ENCODE measurements at regions not wholly inside any gene's neighbourhood (a gene's known extent, or its start where the extent isn't known, plus 50 kb on each side); places are given as distances from the start of the nearest gene placed in this dataset.
A peak's percentile ranks its signal among the peaks of the same experiment; 100 is the strongest.
"Not testable (repeated sequence)": the region's sequence is repeated elsewhere in the genome, so short reads cannot be mapped to it uniquely, and the experiment has no call there.

DNA sequence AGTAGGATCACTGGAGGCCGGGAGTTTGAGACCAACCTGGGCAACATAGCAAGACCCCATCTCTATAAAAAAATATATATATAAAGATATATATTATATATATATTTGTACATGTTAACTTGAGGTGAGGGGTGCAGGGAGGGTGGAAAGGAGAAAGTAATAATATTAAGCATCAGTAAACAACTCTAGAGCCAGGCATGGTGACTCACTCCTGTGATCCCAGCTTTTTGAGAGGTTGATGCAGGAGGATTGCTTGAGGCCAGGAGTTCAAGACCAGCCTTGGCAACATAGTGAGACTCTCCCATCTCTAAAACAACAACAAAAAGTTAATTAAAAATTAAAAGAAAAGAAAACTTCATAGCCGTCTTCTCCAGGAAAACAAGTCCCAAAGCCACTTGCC lies 61.7 kb upstream of the SMURF2 start:
- no peak for DNase-seq

- DNase-seq: not testable (repeated sequence)
These were observed 59.4 kb upstream of the SMURF2 start for GRCh38 chr17:64721556-64721955.

- not testable (repeated sequence) for DNase-seq
These were observed 58.1 kb upstream of the SMURF2 start for GRCh38 chr17:64720253-64720652.

- DNase-seq: not testable (repeated sequence)
These were observed 57.4 kb upstream of the SMURF2 start for GRCh38 chr17:64719517-64719916.

GRCh38 chr17:64718816-64719215 lies 56.7 kb upstream of the SMURF2 start:
- not testable (repeated sequence) for DNase-seq

- DNase-seq: no peak
These were observed 56.0 kb upstream of the SMURF2 start for GRCh38 chr17:64718058-64718457.

- DNase-seq: not testable (repeated sequence)
These were observed 54.4 kb upstream of the SMURF2 start for GRCh38 chr17:64716496-64716895.

- DNase-seq: not testable (repeated sequence)
These were observed 51.7 kb upstream of the SMURF2 start for GRCh38 chr17:64713786-64714185.

GRCh38 chr17:64712557-64713351 lies 50.6 kb upstream of the SMURF2 start:
- peak; percentile 18 for DNase-seq
